GM21717 (cell line): ENCODE measurements at regions not wholly inside any gene's neighbourhood (a gene's known extent, or its start where the extent isn't known, plus 50 kb on each side); places are given as distances from the start of the nearest gene placed in this dataset.

ENCODE experiments used
- ATAC-seq: cut with Tn5 transposase; IDR thresholded peaks from one replicate; pipeline ENCODE4 v1.9.1; 2021; ENCODE audit warnings: mild to moderate bottlenecking, moderate library complexity; ENCODE audit not compliant: unreplicated experiment

- no peak for ATAC-seq
Observed at GRCh38 chr5:64110222-64110621, 55.4 kb upstream of the RNF180 start.

DNA sequence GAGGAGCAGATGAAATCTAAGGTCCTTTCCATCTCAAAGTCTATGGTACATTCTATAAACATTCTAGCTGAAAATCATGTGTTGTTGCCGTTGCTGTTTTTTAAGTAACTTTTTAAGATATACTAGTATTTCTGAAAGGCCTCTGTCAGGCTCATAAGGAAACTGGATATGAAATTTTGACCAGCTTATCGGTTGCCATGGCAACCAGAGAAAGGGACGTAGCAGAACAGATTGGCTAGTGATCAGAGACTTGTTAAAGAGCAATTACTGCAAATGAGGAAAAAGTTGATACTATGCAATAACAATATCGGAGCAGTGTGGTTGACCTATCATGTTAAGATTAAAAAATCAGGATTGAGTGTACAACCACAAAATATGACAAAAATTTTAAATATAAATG, 57.0 kb upstream of the RNF180 start:
- no peak for ATAC-seq

DNA sequence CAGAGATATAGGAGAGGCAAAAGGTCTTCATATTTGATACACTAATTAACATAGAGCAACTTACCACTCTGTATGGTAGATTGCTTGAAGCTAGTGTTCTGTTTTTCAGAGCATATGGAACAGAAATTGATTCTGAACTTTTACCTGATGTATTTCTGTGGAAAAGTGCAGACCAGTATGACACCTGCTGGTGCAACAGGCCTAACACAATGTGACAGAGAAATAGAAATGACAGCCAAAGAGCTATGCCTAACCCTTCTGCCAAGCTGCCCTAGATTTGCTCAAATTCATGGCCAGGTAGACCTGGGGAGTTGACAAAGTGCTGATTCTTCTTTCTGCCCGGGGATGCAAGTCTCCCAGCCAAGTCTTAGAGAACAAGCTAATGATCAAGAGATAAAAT, 65.4 kb upstream of the RNF180 start:
- no peak for ATAC-seq

DNA sequence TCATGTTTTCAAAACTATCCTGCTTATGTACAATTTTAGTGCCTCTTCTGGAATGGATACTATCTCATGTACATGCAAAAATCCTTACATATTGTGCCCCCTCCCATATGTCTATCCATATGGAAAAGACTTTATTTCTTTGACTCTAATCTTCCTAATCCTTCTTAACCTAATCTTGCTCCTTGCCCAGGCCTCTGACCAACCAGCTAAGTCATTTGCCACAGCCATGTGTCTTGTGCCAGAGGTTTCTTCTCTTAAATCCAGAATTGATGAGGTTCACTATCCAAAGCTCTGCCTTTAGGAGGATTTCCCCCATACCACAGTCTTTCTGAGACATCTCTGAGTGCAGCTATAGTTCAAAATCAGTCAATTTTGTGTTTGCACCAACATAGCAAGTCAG, 68.9 kb upstream of the RNF180 start:
- no peak for ATAC-seq

DNA sequence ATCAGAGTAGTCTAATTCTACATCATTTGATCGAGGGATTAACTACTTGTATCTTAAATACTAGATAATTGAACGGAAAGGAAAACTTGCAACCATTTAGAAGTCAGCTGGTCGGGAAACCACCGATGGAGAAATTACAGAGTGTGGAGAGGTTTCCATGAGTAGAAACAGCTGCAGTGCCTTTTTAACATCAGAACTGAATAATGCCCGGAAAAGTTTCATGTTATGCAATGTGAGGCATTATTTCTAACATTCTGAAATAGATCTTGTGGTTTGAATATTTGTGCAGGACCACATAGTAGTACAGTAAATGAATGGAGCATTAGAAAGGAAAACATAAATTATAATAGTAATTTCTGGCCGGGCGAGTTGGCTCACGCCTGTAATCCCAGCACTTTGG, 88.1 kb upstream of the RNF180 start:
- ATAC-seq: no peak

GRCh38 chr5:64074533-64074932, 91.1 kb upstream of the RNF180 start:
- ATAC-seq: peak; percentile 78

DNA sequence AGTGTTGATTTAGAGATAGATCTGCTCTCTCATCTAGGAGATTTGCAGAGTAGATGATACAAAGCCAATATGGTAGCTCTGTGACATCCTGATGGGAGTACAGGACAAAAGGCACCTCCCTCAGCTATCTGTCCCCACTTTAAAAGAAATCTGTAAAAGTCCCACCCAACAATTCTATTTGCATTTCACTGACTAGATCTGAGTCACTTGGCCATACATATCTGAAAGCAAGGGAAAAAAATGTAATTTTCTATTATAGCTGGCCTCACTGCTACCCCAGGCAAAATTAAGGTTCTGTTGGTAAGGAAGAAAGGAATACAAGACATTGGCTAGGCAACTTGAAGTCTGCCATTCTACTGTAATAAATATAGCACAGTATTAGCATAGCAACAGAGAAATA, 96.2 kb upstream of the RNF180 start:
- ATAC-seq: no peak

DNA sequence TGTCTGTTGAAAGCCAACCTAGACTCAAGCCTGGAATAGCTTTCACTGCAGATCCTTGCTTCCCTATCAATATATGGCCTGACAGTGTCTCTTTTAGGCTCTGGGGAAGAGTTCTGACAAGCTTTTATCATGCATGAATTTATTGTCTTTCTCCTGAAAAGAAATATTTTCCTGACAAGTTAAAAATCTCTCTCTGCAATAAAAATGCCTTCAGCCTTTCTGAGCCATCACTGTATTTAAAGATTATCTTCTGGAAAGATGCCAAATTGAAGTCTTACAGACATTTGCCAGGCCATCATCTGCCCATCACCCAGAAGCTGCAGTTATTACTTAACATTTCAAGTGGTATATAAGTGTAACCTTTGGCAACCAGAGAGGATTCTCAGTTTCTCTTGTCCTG, 88.1 kb upstream of the HTR1A start:
- no peak for ATAC-seq

- no peak for ATAC-seq
Observed at GRCh38 chr5:64040490-64040889, 78.2 kb upstream of the HTR1A start.

GRCh38 chr5:64026493-64026892, 64.2 kb upstream of the HTR1A start:
- ATAC-seq: no peak

GRCh38 chr5:64019746-64020145, 57.5 kb upstream of the HTR1A start:
- no peak for ATAC-seq

- no peak for ATAC-seq
Observed at GRCh38 chr5:64018966-64019365, 56.7 kb upstream of the HTR1A start.

GRCh38 chr5:64015824-64016223, 53.6 kb upstream of the HTR1A start:
- ATAC-seq: no peak
